Activated gamma-delta T cell (primary cell): ENCODE measurements at regions not wholly inside any gene's neighbourhood (a gene's known extent, or its start where the extent isn't known, plus 50 kb on each side); places are given as distances from the start of the nearest gene placed in this dataset.
"Not testable (repeated sequence)": the region's sequence is repeated elsewhere in the genome, so short reads cannot be mapped to it uniquely, and the experiment has no call there.

Experiments used
- DNase-seq: peaks from one replicate; lab custom pipeline; 2025; lab: John Stamatoyannopoulos, UW

DNA sequence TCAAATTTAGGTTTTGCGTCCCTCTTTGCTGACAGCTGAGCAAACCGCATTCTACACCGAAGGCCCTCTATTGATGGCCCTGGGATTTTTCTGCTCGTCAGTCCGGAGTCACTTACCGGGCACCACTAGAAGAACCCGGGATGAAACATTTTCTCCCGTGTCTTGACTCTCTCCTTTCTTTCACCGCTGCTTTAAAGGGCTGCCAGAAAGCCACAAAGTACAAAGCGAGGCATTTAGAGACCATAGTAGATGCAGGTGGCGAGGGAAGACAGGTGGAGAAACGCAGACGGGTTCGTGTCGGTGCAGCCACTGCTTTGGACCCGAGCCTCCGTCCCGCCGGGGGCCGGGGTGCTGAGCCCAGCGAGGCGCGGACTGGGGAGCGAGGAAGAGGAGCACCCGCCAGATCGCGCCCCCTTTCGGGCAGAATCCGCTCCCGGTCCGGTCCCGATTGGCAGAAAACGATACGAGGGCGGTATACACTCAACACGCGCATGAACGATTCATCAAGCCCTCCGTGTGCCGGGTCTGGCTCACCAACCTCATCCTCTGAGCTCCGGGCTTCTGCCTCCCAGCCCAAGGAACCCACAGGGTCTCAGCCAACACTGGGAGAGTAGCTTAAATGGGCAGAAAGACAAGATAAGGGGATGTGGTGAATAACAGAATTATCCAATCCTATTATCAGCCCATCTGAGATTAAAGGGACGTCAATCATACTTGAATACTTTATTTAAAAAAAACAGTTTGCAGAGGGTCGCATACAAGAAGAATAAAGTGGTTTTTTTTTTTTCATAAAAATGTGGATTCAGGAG is 84.9 kb downstream of the TRIM27 start:
- peak; percentile 45 for DNase-seq

DNA sequence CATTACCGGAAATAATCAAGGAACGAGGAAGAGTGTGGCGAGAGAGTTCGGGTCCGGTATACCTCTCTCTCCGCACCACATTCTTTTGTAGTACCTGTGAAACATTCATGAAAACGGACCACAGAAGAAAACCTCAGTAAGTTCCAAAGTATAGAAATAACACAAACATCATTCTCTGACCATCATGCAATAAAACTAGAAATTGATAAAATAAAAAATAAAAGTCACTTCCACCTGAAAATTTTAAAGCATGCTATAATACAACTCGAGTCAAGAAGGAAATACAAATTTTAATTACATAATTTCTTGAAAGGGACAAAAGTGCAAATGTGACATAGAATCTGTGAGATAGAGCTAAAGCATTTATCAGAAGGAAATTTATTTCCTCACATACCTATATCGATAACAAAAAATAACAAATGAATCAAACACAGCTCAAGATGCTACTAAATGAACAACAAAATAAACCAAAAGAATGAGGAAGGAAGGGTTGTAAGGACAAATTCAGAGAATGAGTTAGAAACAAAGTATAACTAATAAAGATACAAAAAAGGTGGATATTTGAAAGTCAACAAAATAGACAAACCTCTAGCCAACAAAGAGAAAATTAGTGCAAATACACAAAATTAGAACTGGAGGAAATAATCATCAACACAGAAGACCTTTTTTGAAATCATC is 84.2 kb downstream of the TRIM27 start:
- DNase-seq: no peak

DNA sequence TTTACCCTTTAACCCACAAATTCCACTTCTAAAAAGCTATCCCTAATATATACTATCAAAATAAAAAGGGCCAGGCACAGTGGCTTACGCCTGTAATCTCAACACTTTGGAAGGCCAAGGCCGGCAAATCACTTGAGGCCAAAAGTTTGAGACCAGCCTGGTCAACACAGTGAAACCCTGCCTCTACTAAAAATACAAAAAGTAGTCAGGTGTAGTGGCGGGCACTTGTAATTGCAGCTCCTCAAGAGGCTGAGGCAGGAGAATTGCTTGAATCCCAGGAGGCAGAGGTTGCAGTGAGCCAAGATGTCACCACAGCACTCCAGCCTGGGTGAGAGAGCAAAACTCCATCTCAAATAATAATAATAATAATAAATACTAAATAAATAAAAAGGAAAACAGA is 82.5 kb downstream of the TRIM27 start:
- DNase-seq: no peak

DNA sequence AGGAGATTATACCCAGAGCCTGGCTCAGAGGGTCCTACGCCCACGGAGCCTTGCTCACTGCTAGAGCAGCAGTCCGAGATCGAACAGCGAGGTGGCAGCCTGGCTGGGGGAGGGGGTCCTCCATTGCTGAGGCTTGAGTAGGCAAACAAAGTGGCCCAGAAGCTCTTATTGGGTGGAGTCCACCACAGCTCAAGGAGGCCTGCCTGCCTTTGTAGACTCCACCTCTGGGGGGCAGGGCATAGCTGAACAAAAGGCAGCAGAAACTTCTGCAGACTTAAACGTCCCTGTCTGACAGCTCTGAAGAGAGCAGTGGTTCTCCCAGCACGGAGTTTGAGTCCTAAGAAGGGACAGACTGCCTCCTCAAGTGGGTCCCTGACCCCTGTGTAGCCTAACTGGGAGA is 75.0 kb downstream of the TRIM27 start:
- not testable (repeated sequence) for DNase-seq
